ENCODE measurements at regions not wholly inside any gene's neighbourhood (a gene's known extent, or its start where the extent isn't known, plus 50 kb on each side); places are given as distances from the start of the nearest gene placed in this dataset.

GRCh38 chr6:122322824-122323223, 76.6 kb upstream of the HSF2 start:
- intact Hi-C loops (cut with DNase I), result no loop called here
- peak overlapping the region; percentile 44 to 55 (median 50) for H3K4me3 ChIP-seq

DNA sequence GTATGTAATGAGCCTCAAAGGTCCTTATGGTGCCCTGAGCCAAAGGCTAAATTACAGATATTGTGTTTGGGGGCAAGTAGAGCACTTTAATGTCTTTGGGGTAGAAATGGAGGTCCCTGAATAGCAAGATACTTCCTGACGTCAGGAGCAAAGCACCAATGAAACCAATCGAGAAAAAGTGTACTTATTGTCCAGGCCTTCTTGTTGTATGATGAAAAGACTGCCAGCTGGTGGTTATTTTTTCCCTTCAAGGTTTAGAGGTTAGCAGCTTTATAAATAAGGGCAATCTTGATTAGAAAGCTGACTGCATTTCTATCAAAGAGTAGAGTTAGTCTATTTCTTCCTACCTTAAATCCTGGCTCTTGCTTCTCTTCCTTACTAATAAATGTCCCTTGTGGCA, 76.1 kb upstream of the HSF2 start:
- 64% methylated on average over 2 of the region's 2 CpGs for WGBS
- no peaks in the 10 kb centered on the region for H3K27me3 ChIP-seq
- no peak for TF ChIP-seq POLR2A (IDR thresholded peaks at IDR 0.05; ENCODE audit: low read depth)
- TF ChIP-seq POLR2AphosphoS5 (IDR thresholded peaks at IDR 0.05), result no peak
- TF ChIP-seq CTCF (IDR thresholded peaks at IDR 0.05), result no peak
- TF ChIP-seq EP300 (IDR thresholded peaks at IDR 0.05), result no peak
- H3K9me3 ChIP-seq, result no peaks in the 10 kb centered on the region
- H3K36me3 ChIP-seq, result no peaks in the 10 kb centered on the region
- peak overlapping the region; percentile 44 to 55 (median 50) for H3K4me3 ChIP-seq
- no peak for DNase-seq (ENCODE audit: extremely low spot score)
- intact Hi-C loops (cut with DNase I), result no loop called here
- peak overlapping the region in 2 of 4 donors; percentile 24 to 43 for H3K27ac ChIP-seq (replicated peaks in 1 of 4)
- H3K4me1 ChIP-seq, result peaks cover 0 to 13% (median 9%) of the 10 kb centered on the region in 4 donors

More at GRCh38 chr6:122322824-122323223, 76.6 kb upstream of the HSF2 start:
- H3K4me1 ChIP-seq, result peaks cover 0 to 13% (median 9%) of the 10 kb centered on the region in 4 donors
- H3K27ac ChIP-seq (replicated peaks in 1 of 4), result peak overlapping the region in 2 of 4 donors; percentile 24 to 43
- TF ChIP-seq CTCF (IDR thresholded peaks at IDR 0.05) (no peak), POLR2A (IDR thresholded peaks at IDR 0.05; ENCODE audit: low read depth) (no peak)
- no peaks in the 10 kb centered on the region for H3K36me3 ChIP-seq
- 6% methylated on average over 3 of the region's 3 CpGs for WGBS
- no peaks in the 10 kb centered on the region for H3K27me3 ChIP-seq
- no peak for DNase-seq (ENCODE audit: extremely low spot score)
- H3K9me3 ChIP-seq, result no peaks in the 10 kb centered on the region

- Histone ChIP-seq H3K4me3 (no peak overlapping the region), H3K9me3 (no peaks in the 10 kb centered on the region), H3K36me3 (no peaks in the 10 kb centered on the region), H3K27me3 (no peaks in the 10 kb centered on the region), H3K27ac (replicated peaks in 1 of 4) (no peak overlapping the region), H3K4me1 (no peaks in the 10 kb centered on the region)
- TF ChIP-seq POLR2A (IDR thresholded peaks at IDR 0.05; ENCODE audit: low read depth) (no peak), POLR2AphosphoS5 (IDR thresholded peaks at IDR 0.05) (no peak), EP300 (IDR thresholded peaks at IDR 0.05) (no peak), CTCF (IDR thresholded peaks at IDR 0.05) (no peak)
- intact Hi-C loops (cut with DNase I), result no loop called here
- DNase-seq (ENCODE audit: extremely low spot score), result no peak
- 33% methylated on average over 1 of the region's 1 CpG for WGBS
Observed at GRCh38 chr6:122330315-122330714, 69.1 kb upstream of the HSF2 start.

- Histone ChIP-seq H3K36me3 (no peaks in the 10 kb centered on the region), H3K27me3 (no peaks in the 10 kb centered on the region), H3K9me3 (no peaks in the 10 kb centered on the region), H3K27ac (replicated peaks in 1 of 4) (no peak overlapping the region), H3K4me1 (no peaks in the 10 kb centered on the region), H3K4me3 (no peak overlapping the region)
- intact Hi-C loops (cut with DNase I), result no loop called here
- no peak for DNase-seq (ENCODE audit: extremely low spot score)
- 63% methylated on average over 3 of the region's 3 CpGs for WGBS
- TF ChIP-seq POLR2A (IDR thresholded peaks at IDR 0.05; ENCODE audit: low read depth) (no peak), EP300 (IDR thresholded peaks at IDR 0.05) (no peak), CTCF (IDR thresholded peaks at IDR 0.05) (no peak), POLR2AphosphoS5 (IDR thresholded peaks at IDR 0.05) (no peak)
Observed at GRCh38 chr6:122337645-122338044, 61.8 kb upstream of the HSF2 start.

- no peaks in the 10 kb centered on the region for H3K36me3 ChIP-seq
- no peaks in the 10 kb centered on the region for H3K9me3 ChIP-seq
- no peak overlapping the region for H3K4me3 ChIP-seq
- TF ChIP-seq POLR2A (IDR thresholded peaks at IDR 0.05; ENCODE audit: low read depth), result no peak
- TF ChIP-seq POLR2AphosphoS5 (IDR thresholded peaks at IDR 0.05), result no peak
- TF ChIP-seq EP300 (IDR thresholded peaks at IDR 0.05), result no peak
- no peak for TF ChIP-seq CTCF (IDR thresholded peaks at IDR 0.05)
- DNase-seq (ENCODE audit: extremely low spot score), result no peak
- 62% methylated on average over 2 of the region's 2 CpGs for WGBS
- intact Hi-C loops (cut with DNase I), result no loop called here
- H3K27ac ChIP-seq (replicated peaks in 1 of 4), result no peak overlapping the region
- H3K27me3 ChIP-seq, result no peaks in the 10 kb centered on the region
- no peaks in the 10 kb centered on the region for H3K4me1 ChIP-seq
Observed at GRCh38 chr6:122339661-122340060, 59.8 kb upstream of the HSF2 start.
